Suppressor macrophage treated with lipopolysaccharide for 4 hours (primary cell): ENCODE measurements at regions not wholly inside any gene's neighbourhood (a gene's known extent, or its start where the extent isn't known, plus 50 kb on each side); places are given as distances from the start of the nearest gene placed in this dataset.

Experiments
- DNase-seq: peaks from one replicate; pipeline ENCODE4 v3.0.0-alpha.2; 2020

GRCh38 chr13:64020126-64020525 lies 2604.5 kb upstream of the PCDH20 start:
- no peak for DNase-seq

- DNase-seq = no peak
Observed at GRCh38 chr13:64007339-64007738, 2591.7 kb upstream of the PCDH20 start.

DNA sequence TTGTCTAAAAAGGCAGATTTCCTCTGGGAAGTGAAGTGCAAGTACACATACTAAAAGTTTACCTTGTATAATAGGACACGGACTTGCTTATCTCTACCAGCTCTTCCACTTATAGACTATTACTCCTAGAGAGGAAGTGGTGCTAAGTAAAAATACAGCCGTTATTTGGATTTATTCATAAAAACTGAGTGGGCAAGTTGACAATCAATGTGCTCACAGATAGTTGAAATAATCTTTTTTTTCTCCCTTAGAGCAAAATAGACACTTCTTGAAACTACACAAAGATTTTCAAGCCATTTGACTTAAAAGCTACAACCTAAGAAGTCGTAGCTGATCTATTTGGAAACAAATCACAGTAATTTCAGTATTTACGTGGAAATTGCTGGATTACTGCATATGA lies 2584.7 kb upstream of the PCDH20 start:
- DNase-seq = no peak

DNA sequence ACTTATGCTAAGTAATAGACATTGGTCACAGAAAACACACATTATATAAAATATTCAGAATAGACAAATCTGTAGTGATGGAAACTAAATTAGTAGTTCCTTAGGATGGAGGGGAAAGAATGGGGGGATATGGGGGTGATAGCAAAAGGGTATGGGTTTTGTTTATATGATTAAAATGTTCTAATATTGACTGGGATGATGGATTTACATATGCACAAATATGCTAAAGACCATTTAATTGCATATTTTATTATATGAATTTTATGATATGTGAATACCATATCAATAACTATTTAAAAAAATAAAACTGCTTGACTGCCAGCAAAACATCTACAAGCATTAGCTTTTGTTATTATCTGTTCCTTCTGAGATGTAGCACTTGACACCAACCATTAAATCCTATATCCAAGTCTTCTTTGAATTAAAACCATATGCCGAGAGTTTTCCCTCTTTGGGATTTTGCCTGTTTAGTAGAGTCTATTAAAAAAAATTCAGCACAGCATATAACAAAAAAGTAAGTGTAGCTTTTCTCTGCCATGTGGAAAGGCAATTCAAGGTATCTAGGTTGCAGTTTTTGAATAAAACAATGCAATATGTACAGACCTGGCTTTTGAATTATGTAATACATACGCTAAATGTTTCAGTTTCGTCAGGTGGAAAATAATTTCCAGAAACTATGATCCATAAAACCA lies 2584.1 kb upstream of the PCDH20 start:
- no peak for DNase-seq

DNA sequence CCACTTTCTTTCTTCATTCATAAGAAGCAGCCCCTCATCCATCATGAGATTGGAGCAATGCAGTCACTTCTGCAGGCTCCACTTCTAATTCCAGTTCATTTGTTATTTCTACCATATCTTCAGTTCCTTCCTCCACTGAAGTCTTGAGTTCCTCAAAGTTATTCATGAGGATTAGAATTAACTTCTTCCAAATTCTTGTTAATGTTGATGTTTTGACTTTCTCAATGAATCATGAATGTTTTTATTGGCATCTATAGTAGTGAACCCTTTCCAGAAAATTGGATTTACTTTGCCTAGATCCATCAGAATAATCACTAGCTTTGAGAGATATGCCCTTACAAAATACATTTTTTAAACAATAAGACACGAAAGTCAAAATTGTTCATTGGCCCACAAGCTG lies 2567.7 kb upstream of the PCDH20 start:
- no peak for DNase-seq

DNA sequence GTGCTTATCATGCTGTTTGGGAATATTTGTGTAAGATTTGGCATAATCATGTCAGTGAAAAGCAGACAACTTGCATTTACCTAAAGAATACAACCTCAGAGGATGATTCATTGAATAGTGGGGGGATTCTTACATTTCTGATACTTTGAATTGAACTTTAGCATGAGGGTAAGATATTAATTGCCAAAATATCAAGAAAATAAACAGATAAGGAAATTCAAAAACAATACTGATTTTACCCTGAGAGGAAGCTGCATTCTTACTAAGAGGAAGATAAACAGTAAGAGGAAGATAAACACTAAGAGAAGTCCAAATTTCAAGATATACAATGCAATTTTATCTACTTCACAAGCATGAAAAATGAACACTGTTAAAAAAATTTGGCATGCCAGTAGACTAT lies 2564.3 kb upstream of the PCDH20 start:
- DNase-seq = no peak

- DNase-seq = no peak
Observed at GRCh38 chr13:63972328-63972727, 2556.7 kb upstream of the PCDH20 start.

DNA sequence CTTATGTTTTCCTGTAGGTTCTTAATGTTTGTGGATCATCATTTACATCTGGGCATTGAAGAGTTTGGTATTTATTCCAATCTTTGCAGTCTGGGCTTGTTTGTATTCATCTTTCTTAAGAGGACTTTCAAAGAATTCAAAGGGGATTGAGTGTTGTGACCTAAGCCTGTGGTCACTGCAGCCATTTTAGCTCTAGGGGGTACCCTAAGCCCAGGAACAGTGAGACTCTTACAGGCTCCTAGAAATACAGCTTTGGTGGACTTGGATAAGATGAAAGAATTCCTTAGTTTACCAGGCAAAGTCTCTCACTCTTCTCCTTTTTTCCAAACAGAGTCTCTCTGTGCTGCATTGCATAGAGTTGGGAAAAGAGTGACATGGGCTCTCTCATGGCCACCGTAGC lies 2539.0 kb upstream of the PCDH20 start:
- DNase-seq = no peak

- DNase-seq = no peak
Observed at GRCh38 chr13:63948045-63948444, 2532.4 kb upstream of the PCDH20 start.

GRCh38 chr13:63944911-63945310 lies 2529.3 kb upstream of the PCDH20 start:
- DNase-seq = no peak

- no peak for DNase-seq
Observed at GRCh38 chr13:63942372-63942771, 2526.7 kb upstream of the PCDH20 start.

DNA sequence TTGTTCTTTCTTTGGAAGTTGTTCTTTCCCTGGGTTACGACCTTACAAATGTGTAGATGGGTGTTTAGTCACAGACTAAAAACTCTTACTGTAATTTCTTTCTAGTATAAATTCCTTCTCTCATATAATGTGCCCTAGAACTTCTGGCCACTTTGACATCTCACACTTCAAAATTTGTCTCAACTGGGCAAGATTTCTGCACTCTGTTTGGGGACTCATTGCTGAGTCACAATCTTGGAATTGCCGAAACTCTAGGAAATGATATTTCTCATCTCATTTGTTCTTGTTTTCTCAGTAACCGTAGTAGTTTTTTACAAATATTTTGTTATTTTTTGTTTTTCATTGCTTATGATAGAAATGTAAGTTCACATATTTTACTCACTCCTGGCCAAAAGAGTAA lies 2523.2 kb upstream of the PCDH20 start:
- no peak for DNase-seq

- no peak for DNase-seq
Observed at GRCh38 chr13:63910511-63910910, 2494.9 kb upstream of the PCDH20 start.

DNA sequence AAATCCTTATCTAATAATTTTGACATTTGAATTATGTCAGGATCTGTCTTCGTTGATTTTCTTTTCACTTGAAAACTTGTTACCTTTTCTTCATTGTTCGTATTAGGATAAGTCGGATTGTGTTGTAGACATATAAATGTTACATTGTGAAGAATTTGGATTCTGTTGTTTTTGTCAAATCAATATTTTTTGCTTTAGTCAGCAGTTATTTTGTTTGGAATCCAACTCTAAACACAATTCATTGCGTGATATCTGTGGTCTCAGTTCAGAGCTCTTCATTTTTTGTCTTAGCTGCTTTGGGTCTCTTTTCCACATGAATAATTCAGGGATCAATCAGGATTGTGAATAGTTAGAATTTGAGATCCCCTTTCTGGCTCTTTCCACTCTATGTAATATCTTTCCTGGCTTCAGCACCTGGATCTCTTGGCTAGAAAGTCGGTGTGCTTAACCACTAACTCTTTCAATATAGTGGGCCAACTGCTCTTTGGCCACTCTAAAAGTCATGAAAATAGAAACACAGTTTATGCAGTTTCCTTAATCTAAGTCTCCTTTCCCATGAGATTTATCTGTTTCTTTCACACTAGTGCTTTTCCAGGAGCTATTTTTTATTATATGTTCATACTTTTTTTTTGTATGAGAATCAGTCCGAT lies 2494.2 kb upstream of the PCDH20 start:
- no peak for DNase-seq

GRCh38 chr13:63902141-63902540 lies 2486.5 kb upstream of the PCDH20 start:
- DNase-seq = no peak

DNA sequence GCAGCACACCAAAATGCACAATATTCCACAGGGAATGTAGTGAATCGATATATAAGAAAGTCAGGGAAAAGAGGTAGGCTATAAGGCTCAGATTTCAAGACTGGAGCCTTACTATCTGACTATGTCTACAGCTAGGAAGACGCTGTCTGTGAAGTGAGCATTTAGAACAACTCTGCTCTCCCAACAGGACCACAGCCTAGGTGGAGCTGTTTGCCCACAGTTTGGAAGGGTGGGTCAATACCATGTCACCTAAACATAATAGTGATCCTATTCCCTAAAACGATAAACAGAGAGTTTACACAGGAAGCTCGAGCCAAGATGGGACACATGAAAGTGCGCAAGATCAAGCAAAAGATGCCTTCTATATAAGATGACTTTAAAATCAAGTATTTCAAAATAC lies 2486.0 kb upstream of the PCDH20 start:
- no peak for DNase-seq

- no peak for DNase-seq
Observed at GRCh38 chr13:63900406-63900805, 2484.8 kb upstream of the PCDH20 start.

- no peak for DNase-seq
Observed at GRCh38 chr13:63896321-63896720, 2480.7 kb upstream of the PCDH20 start.

DNA sequence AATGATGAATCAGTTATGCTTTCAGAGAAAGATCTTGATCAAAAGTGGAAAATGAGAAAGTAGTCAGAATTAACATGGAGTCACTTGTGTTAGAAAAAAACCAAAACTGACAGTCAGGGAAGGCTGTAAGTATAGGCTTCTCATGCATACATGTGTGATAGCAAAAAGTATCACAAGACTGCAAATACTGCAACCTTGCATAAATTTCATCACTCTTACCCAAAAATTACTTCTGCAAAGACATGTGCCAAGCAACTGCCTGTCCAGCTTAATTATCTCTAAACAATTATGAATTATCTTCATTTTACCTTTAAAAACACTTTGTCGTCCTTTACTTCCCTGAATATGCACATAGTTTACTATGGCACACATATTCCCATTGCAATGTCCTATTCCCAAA lies 2466.4 kb upstream of the PCDH20 start:
- DNase-seq = no peak

GRCh38 chr13:63880705-63881104 lies 2465.1 kb upstream of the PCDH20 start:
- no peak for DNase-seq

GRCh38 chr13:63873936-63874335 lies 2458.3 kb upstream of the PCDH20 start:
- no peak for DNase-seq

GRCh38 chr13:63864171-63864902 lies 2448.7 kb upstream of the PCDH20 start:
- no peak for DNase-seq

DNA sequence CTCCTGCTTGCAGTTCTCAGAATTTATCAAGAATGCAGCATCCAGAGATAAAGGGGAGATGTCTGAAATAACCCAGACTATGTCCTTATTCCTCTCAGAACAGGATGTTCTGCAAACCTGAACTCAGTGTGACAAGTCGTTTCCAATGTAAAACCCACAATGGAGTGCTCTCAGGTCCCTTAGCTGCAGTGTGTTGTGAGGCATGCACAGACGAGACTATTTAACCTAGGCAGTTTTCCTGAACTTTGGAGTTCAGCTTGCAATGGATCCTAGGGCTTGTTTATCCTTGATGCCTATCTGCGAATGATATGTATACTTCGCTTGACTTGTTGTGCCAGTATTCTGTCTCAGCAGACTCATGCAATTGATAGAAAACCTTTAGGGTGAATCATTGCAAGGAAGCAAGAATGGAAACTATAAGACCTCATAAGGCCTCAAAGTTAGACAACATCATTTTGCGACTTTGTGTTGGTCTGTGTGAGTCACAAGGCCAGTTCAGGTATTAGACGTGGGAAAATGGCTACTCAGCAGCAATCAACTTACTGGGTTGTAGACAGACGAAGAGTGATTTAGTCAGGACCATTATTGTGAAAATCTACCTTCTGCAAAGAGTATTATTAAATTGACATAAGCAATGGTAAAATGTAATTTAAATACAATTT lies 2439.9 kb upstream of the PCDH20 start:
- DNase-seq = no peak

DNA sequence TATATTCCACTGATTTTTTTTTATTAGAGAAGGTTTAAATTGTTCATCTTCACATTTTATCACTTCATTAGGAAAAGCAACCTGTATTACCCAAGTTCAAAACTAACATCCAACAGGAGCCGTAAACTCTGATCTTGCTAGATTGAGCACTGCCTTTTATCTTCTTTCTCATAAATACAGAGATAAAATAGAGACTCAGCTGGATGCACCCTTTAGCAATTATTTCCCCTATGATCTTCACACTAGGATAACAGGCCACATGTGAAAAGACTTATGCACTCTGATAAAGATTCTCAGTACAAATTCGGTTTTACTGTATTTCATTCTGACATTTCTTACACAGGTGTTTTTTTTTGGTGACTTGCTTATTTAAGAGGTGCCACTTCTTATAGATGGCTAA lies 2438.2 kb upstream of the PCDH20 start:
- no peak for DNase-seq
